NCI-H69 (cell line): ENCODE measurements at regions not wholly inside any gene's neighbourhood (a gene's known extent, or its start where the extent isn't known, plus 50 kb on each side); places are given as distances from the start of the nearest gene placed in this dataset.
"Not testable (repeated sequence)": the region's sequence is repeated elsewhere in the genome, so short reads cannot be mapped to it uniquely, and the experiment has no call there.

Experiments
- DNase-seq: peaks from one replicate; lab custom pipeline; 2025; lab: John Stamatoyannopoulos, UW

DNA sequence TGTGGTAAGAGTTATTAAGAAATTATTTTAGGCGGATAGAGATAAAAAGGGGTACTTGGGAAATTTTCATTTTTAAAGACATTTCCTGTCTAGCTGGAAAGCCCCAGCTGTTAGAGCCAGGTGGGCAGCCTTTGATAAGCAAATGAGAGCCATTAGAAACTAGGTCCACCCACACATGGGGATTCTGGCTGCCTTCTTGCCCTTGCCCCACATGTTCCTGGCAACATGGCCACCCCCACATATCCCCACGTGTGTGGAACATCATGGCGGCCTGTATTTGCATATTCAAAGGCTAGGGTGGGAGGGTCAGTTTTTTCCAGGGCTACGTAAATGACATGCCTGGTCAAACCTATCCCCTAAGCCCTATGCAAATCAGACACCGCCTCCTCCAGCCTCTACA, 1382.1 kb downstream of the AACS start:
- DNase-seq: no peak

- no peak for DNase-seq
Observed at GRCh38 chr12:126451809-126452208, 1386.6 kb downstream of the AACS start.

DNA sequence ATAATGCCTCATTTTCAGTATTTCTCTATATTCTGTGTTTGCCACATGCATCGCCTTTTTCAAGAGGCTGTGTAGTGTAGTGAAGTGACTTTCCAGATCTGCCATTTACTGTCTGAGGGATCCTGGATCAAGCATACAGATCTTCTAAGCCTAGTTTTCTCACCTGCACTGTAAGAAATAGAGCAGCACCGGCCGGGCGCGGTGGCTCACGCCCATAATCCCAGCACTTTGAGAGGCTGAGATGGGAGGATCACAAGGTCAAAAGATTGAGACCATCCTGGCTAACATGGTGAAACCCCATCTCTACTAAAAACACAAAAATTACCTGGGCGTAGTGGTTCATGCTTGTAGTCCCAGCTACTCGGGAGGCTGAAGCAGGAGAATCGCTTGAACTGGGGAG, 1387.5 kb downstream of the AACS start:
- DNase-seq: not testable (repeated sequence)

GRCh38 chr12:126454581-126454980, 1389.3 kb downstream of the AACS start:
- no peak for DNase-seq

- no peak for DNase-seq
Observed at GRCh38 chr12:126457776-126458175, 1392.5 kb downstream of the AACS start.

DNA sequence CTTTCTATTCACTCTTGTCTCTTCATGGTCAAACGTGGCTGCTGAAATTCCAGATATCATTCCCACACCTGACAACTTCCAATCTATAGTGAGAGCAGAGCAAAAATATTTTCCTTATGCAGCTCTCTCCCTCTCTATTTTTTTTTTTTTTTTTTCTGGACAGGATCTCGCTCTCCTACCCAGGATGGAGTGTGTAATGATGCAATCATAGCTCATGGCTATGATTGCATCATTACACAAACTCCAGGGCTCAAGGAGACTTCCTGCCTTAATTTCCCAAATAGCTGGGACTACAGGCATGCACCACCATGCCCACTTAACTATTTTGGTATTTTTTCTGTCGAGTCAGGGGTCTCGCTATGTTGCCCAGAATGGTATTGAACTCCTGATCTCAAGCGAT, 1398.9 kb downstream of the AACS start:
- no peak for DNase-seq

DNA sequence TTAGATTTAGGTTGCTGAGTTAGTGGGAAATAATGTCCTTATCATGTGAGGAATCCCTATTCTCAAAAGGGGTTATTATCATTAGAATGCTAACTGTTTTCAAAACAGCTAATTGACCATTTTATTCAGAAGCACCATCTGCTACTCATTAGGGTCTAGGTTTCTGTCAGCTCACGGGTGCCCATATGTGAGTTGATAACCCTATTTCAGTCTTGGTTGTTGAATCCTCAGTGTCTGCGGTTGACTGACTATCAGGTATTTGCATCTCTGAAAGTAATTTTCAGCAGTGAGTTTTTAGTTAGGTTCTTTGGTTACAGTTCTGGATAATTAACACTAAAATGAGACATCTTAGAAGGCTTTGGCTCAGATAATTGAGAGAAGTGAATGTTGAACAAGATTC, 1404.0 kb downstream of the AACS start:
- no peak for DNase-seq

GRCh38 chr12:126474703-126475102, 1409.5 kb downstream of the AACS start:
- no peak for DNase-seq

DNA sequence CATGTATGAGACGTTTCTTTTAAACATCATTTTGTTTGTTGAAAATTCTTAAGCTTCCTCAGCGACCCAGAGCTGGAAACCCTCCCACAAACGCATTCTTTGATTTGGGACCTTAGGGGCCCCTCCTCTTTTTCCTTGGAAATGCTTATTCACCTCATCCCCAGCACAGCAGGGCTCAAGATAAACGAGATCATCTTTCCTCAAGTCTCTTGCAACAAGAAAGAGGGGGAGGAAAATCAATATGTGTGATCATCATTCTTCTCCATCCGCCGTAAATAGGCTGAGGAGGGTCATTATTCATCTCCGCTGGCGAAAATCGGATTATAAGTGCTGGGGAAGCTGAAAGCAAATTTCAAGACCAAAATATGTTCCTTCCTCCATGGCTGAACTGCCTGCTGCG, 1415.2 kb downstream of the AACS start:
- no peak for DNase-seq

DNA sequence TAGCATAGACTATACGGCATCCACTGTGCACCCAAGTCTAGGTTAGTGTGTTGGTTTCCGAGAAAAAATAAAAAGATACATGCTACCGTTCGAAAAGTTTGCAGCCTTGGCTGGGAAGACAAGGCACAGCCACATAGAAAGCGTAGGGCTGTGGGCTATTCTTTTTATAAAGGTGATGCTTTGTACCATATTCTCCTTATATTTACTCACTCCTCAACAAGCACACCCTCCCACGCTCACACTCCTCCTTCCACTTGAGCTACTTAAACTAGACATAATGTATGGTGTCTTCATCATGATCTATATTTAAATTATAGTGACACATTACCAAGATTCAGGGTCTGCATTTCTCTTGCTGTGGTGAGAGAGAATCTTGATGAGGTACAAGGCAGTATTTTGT, 1416.5 kb downstream of the AACS start:
- DNase-seq: no peak

DNA sequence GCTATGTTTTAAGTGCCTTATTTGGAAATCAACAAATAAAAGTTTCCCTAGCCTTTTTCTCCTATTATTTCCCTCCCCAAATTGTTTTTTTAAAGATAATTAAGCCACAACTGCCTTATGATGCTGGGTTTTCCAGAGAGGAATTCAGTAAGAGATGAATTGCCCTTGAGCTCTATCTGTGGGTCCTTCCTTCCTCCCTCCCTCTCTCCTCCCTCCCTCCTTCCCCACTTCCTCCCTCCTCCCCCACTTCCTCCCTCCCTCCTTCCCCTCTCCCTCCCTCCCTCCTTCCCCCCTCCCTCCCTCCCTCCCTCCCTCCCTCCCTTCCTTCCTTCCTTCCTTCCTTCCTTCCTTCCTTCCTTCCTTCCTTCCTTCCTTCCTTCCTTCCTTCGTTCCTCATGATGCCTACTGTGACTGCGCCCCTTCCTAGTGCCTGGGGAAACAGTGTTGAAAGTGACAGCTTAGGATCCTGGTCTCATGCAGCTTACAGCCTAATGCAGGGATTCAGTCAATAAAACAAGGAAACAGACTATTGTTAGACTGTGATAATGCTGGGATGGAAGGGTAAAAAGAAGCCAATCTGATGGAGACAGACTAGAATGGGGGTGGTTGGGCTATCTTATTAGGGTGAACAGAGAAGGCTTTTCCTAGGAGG, 1417.1 kb downstream of the AACS start:
- DNase-seq: no peak

DNA sequence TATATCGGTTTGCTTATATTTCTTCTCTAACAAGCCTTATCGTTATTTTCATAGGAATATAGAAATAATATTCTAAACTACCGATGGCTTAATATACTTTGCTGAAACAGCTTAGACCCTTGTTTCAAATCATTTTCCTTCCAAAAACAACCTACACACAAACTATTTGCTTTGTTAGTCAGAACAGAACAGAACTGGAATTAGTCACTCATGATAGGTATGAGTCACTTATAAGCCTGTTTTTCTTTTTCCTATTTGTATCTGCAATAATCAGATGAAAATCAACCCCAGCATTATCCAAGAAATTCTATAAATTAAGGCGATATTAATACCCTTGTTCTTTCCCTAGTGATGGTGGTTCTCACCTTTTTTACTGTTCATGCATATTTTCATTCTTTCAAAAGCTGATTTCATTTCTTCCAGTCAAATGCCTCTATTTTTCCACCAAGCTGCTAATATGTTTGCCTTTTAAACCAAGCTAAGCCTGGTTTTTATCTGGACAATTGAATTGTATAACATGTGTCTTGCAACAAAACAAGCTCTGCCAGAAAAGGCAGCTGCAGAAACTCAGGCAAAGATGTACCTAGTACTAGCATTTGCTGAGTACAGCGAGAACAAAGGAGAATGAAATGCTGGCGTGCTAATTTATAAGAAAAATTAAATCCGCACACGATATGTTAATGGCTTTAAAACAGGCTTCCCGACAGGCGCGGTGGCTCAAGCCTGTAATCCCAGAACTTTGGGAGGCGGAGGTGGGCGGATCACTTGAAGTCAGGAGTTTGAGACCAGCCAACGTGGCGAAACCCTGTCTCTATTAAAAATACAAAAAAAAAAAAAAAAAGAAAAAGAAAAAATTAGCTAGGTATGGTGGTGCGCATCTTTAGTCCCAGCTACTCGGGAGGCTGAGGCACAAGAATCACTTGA, 1418.2 kb downstream of the AACS start:
- DNase-seq: no peak

GRCh38 chr12:126487431-126487980, 1422.3 kb downstream of the AACS start:
- peak; percentile 27 for DNase-seq

DNA sequence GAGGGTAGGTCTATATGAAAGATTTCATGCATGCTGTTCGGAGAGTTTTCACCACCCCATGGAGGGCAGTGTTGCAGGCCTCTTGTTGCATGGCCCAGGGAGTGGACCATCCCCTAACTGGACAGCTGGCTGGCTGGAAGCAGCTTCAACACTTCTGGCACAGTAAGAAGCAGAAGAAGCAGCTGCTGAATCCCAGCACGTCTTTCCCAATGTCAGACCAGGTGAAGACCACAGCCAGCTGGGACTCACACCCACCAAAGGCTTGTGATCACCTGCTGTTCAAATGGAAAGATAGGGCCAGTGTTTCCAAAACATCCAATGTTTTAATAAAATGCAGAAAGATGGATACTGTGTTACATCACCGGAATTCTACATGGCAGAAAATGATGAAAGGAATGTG, 1423.6 kb downstream of the AACS start:
- no peak for DNase-seq

- no peak for DNase-seq
Observed at GRCh38 chr12:126492181-126492580, 1426.9 kb downstream of the AACS start.

GRCh38 chr12:126493366-126494108, 1428.3 kb downstream of the AACS start:
- DNase-seq: no peak

DNA sequence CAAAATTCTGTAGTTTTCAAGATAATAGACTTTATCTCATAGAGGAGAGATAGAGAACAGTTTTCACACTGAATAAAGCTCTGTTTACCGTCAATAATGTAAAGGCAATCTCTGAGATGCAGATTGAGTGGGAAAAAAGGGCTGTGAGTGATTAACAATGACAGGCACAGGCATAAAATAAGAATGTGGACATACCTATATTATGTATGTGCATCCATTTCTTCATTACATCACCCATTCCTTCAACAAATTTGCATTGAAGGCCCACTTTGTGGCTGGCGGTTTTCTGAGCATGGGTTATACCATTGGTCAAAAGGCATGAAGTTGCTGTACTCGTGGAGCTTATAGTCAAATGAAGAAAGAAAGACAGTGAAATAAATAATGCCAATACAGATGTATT, 1431.0 kb downstream of the AACS start:
- DNase-seq: no peak

DNA sequence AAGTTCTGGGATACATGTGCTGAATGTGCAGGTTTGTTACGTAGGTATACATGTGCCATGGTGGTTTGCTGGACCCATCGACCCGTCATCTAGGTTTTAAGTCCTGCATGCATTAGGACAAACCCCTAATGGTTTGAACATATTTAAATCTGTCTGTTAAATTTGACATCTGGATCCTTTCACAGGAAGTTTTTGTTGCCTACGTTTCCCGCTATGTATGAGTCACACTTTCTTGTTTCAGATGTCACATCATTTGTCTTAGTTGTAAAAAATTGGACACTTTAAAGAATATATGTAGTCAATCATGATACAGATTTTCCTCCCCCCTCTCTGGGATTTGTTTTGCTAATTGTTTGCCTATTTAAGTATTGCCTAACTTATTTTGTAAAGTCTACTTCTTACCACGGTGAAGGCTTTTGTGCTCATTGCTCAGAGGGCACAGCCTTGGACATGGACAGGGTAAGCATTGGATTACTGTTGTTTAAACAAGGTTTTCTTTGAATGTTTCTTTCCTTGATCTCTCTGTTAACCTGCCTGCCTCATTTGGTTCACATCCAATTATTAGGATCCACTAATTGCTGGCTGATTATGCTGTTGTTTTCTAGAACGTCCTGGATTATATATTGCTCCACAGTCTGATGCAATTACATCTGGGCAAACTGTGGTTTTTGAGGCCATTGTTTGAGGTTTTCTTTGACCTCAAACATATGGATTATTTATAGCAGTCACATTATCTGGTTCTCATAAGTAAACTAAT, 1441.4 kb downstream of the AACS start:
- DNase-seq: no peak

DNA sequence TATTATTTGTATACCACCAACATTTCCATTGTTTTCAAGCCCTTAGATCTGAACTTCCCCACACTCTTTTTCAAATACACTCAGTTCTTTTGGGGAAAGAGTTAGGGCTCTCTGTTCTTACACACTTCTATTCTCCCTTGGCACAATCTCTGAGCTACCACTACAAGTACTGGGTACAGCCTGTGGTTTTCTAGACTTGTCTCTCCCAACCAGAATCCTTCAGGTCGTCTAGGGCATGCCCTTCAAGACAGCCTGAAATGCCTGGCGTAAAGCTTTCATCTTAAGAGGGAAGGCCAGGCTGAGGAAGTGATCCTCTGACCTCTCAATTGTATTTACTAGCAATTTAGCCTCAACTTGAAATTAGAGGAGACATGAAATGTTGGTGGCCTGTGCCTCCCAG, 1442.0 kb downstream of the AACS start:
- no peak for DNase-seq

- DNase-seq: peak; percentile 4
Observed at GRCh38 chr12:126509572-126509971, 1444.3 kb downstream of the AACS start.

DNA sequence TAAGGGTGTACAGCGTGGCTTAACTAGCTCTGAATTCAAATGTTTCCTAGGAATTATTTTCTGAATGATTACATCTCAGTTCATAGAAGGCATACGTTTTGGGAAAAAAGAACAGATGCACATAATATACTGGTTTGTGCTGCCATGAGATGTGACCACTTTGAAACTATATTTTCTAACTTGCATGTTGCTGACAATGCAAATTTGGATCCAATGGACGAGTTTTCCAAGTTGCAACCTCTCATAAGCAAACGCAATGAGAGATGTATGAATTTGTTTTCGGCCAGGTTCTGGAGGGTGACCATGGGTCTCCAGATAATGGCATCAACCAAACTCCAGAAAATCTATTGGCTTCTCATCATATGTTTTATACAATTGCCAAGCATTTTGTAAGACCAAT, 1445.4 kb downstream of the AACS start:
- no peak for DNase-seq
